22Rv1 (cell line): ENCODE measurements at regions not wholly inside any gene's neighbourhood (a gene's known extent, or its start where the extent isn't known, plus 50 kb on each side); places are given as distances from the start of the nearest gene placed in this dataset.

ENCODE experiments used
- H3K27ac ChIP-seq: fragments of 450-650 bp; 2 replicates; pipeline ENCODE4 v1.5.1; 2017
- ZFX ChIP-seq: fragments of 450-650 bp; IDR thresholded peaks from 2 replicates; pipeline ENCODE4 v1.6.1; 2017; ENCODE audit warnings: antibody characterized with exemption, borderline replicate concordance
- TF ChIP-seq, protein P1 (sequence below): fragments of 450-650 bp; IDR thresholded peaks from 2 replicates; pipeline ENCODE4 v1.5.1; 2017; ENCODE audit warnings: mild to moderate bottlenecking

DNA sequence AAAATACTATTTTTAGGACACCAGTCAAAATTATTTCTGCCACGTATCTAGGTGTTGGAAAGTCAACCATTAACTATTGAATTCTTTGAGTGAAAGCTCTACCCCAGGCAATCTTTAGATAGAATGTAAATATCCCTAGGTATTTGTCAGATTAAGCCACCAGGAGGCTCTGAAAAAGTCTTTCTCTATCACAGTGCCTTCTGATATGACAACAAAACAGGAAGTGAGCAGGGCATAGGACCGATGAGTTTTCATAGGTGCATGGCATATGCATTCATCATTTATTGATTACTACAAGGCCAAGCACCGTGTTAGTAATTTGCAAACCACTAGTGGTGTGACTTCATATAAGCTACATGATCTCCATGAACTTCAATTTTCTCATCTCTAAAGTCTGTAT is 333.6 kb upstream of the F9 start:
- no peak overlapping the region for H3K27ac ChIP-seq
- no peak for TF ChIP-seq ZFX
- TF ChIP-seq, protein P1, sequence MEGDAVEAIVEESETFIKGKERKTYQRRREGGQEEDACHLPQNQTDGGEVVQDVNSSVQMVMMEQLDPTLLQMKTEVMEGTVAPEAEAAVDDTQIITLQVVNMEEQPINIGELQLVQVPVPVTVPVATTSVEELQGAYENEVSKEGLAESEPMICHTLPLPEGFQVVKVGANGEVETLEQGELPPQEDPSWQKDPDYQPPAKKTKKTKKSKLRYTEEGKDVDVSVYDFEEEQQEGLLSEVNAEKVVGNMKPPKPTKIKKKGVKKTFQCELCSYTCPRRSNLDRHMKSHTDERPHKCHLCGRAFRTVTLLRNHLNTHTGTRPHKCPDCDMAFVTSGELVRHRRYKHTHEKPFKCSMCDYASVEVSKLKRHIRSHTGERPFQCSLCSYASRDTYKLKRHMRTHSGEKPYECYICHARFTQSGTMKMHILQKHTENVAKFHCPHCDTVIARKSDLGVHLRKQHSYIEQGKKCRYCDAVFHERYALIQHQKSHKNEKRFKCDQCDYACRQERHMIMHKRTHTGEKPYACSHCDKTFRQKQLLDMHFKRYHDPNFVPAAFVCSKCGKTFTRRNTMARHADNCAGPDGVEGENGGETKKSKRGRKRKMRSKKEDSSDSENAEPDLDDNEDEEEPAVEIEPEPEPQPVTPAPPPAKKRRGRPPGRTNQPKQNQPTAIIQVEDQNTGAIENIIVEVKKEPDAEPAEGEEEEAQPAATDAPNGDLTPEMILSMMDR, result no peak

- TF ChIP-seq, protein P1, result no peak
- TF ChIP-seq ZFX, result no peak
- H3K27ac ChIP-seq, result no peak overlapping the region
Measured at GRCh38 chrX:139194571-139195280, 335.8 kb upstream of the F9 start.

GRCh38 chrX:139192386-139192961 is 338.1 kb upstream of the F9 start:
- TF ChIP-seq, protein P1, result no peak
- TF ChIP-seq ZFX, result no peak

GRCh38 chrX:139191746-139192385 is 338.7 kb upstream of the F9 start:
- no peak overlapping the region for H3K27ac ChIP-seq
- TF ChIP-seq, protein P1, result no peak
- TF ChIP-seq ZFX, result no peak

More at GRCh38 chrX:139192386-139192961, 338.1 kb upstream of the F9 start:
- H3K27ac ChIP-seq, result no peak overlapping the region

- no peak for TF ChIP-seq ZFX
- TF ChIP-seq, protein P1, result no peak
- no peak overlapping the region for H3K27ac ChIP-seq
Measured at GRCh38 chrX:139191286-139191685, 339.3 kb upstream of the F9 start.

GRCh38 chrX:139187738-139188137 is 342.8 kb upstream of the F9 start:
- no peak overlapping the region for H3K27ac ChIP-seq
- TF ChIP-seq, protein P1, result no peak
- no peak for TF ChIP-seq ZFX

DNA sequence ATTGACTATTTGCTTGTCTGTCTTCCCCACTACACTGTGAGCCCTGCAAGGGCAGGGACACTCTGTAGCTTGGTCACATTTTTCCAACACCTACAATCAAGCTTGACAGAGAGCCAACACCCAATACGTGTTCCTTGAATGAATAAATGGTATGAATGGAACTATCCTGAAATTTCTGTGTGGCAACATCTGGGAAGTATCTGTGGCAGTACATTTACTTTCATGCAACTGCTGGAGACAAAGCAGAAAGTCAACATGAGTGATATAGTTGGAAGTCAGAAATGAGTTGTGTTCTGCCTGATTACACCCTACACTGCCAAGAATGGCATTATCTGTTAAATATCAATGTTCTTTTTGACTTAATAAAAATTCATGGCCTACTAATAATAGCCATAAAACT is 343.5 kb upstream of the F9 start:
- no peak overlapping the region for H3K27ac ChIP-seq
- TF ChIP-seq, protein P1, result no peak
- no peak for TF ChIP-seq ZFX
